HG03521 (cell line): ENCODE measurements at regions not wholly inside any gene's neighbourhood (a gene's known extent, or its start where the extent isn't known, plus 50 kb on each side); places are given as distances from the start of the nearest gene placed in this dataset.
A peak's percentile ranks its signal among the peaks of the same experiment; 100 is the strongest.

Source experiments
- ATAC-seq: cut with Tn5 transposase; IDR thresholded peaks from one replicate; pipeline ENCODE4 v1.9.1; 2021; ENCODE audit warnings: mild to moderate bottlenecking, moderate library complexity; ENCODE audit not compliant: unreplicated experiment

DNA sequence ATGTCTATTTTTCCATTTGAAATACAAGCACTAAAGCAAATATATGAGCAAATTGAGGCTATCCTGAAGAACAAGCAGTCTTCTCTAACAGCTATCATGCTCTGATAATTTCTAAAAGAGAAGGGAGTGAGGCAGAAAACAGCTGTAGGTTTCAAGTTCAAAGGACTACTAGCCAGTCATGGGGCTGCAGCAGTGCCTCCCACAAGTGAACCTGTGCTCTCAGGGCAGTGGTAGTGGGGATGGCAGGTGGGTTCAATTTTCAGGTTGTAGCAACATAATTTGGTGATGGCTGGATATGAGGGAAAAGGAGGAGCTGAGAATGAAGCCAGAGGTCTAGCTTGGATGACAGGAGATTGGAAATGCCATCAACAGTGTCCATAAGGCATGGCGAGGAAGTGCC is 93.5 kb upstream of the ARHGAP20 start:
- ATAC-seq, result no peak

DNA sequence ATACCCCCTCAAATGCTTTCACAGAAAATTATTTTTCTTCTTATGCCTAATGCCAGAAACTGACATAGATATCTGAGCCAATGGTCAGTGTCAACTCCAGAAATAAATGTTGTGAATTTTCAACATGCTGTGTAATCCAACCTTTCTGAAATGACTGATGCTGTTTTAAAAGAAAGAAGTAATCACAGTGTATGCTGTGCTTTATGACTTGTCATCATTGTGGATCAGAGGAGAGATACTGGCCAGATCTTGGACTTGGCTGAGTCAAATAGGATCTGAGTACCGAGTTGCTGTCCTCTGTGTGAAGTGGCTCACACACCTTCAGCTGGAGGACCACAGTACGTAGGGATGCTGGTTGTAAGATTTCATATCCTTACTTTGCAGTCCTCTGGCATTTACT is 89.9 kb upstream of the ARHGAP20 start:
- no peak for ATAC-seq

DNA sequence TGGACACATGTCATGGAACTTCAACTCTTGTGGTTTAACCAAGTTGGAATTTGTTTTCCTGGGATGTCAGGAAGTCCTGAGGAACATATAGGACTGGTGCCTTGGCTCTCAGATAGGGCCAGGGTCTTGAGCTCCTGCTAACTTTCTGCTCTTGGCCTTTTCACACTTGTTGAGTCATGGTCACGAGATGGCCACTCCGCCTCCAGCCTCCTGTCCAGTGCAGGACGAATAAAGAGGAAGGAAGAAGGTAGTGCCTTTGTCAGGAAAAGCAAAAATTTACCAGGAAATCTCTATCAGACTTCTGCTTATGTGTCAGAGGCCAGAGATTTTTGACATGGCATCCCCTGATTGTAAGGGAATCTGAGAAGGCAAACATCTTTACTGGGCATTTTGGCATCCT is 89.1 kb upstream of the ARHGAP20 start:
- ATAC-seq, result no peak

DNA sequence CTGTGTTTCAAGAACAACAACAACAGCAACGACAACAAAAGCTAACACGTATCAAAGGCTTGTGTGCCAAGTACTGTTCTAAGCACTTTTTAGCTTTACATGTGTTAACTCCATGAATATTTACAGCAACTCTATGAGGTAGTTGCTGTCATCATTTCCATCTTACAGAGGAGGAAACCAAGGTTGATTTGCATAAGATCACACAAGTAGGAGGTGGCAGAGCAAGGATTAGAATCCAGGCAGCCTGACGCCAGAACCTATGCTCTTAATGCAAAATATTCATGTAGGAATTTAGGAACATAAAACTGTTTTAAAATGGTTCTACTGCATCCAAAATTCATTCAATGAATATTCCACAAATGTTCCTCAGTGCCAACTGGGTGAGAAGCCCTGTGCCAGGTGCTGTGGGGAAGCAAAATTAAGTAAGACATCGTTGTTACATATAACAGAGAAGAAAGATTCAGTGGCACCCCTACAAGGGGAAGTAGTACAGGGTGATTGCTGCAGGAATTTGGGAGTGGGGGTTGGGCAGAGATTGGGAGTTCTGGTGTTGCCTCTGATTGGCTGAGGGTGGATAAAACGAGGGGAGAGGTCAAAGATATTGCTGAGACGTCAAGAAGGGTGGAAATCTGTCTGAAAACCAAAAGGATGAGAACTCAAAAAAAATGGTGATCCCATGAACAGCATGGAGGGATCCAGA is 86.1 kb upstream of the ARHGAP20 start:
- no peak for ATAC-seq

DNA sequence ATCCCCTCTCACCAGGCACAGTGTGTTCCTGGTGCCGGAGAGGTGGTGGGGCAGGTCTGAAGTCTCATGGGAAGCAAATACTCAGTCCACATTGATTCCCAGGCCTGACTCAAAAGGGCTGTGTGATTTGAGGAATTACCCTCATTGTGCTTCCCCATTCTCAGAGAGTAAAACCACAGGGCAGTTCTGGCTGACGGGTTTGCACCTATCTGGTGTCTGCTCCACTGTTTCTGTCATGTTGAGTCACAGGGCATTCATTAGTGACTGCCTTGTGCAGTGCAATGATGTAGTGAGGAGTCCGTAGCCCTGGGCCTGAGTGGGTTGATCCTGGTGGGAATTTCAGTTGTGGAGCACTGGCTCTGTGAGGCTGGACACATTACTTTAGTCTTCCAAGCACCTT is 85.2 kb upstream of the ARHGAP20 start:
- ATAC-seq, result peak; percentile 76

DNA sequence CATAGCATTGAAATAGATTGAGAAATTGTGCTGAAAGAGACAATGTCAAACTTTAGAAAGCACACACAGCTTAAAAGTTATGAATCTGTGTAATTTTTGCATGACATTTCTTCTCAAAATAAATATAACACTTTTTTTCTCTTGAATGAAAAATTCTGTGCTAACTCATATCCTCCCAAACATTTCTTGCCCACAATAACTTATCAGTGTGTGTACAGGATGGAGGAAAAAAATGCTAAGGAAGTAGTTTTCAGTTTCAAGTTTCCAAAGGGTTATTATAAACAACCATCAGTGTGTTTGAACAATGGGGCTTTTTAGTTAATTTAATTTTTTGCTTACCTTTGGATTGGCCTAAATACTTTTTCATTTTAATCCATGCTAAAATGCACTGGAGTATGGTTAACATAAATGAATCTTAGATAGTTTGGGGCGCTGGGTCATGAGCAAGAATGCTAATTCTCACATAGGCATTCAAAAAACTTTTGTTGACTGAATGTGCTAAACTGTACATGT is 82.9 kb upstream of the ARHGAP20 start:
- no peak for ATAC-seq

DNA sequence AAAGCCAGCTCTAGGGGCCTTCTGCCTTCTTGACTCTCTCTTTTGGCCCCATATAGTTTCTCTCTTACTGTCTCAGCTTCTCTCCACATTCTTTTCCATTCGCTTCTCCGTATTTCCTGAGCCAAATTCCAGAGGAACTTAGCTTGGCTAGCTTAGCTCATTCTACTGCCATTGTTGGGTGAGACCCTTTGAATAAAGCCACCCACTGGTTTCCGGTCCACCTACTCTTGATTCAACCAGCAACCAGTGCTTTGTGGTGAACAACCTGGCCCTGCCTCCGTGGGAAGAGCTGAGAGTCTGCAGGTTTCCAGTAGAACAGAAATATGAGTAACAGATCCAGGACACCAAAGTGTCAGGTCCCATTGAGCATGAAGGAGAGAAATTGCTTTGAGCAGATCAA is 81.3 kb upstream of the ARHGAP20 start:
- ATAC-seq, result no peak

DNA sequence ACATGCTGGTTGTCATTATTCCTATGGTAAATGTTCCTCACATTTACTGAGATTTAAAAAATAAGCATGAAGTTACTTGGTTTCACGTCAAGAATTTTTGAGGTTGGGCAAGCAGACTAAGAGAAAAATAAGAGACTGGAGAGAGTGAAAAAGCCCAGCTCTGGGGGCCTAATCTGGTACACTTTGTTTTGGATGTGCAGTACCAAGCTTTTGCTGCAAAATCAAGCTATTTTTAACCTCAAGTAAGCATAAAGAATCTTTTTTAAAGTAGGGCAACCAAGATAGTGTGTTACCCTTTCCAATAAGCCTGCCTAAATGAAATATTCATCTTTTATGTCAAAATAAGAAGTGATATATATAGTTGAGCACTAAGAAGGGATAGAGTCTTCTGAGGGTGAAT is 79.4 kb upstream of the ARHGAP20 start:
- ATAC-seq, result no peak

DNA sequence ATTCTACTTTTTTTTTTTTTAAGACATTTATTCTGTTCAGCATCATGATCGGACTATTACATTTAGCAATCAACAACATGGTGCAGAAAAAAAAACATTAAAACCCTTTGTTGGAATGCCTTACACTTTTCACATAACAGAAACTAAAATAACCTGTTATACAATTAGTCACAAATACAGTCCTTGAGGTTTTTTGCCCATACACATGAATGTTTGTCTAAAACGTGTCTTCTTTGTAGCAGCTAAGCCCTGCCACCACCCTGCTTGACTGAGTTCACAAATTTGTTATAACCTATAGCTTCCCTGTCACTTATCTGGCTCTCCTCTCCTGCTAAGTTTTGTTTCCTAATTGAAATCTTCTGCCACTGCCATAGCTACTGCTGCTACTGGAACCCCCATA is 75.4 kb upstream of the ARHGAP20 start:
- no peak for ATAC-seq

DNA sequence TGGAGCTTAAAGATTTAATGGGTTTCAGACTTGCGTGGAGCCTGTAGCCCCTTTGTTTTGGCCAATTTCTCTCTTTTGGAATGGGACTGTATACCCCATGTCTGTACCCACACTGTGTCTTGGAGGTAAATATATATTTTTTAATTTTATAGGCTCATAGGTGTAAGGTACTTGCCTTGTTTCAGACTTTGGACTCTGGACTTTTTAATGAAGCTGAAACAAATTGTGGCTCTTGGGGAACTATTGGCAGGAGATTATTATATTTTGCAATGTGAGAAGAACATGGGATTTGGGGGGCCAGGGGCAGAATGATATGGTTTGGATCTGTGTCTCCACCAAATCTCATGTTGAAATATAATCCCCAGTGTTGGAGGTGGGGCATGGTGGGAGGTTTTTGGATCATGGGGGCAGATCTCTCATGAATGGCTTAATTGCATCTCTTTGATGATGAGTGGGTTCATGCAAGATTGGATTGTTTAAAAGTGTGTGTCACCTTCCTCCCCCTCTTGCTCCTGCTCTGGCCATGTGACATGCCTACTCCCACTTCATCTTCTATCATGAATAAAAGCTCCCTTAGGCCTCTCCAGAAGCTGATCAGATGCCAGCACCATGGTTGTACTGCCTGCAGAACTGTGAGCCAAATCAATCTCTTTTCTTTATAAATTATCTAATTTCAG is 74.1 kb upstream of the ARHGAP20 start:
- no peak for ATAC-seq

DNA sequence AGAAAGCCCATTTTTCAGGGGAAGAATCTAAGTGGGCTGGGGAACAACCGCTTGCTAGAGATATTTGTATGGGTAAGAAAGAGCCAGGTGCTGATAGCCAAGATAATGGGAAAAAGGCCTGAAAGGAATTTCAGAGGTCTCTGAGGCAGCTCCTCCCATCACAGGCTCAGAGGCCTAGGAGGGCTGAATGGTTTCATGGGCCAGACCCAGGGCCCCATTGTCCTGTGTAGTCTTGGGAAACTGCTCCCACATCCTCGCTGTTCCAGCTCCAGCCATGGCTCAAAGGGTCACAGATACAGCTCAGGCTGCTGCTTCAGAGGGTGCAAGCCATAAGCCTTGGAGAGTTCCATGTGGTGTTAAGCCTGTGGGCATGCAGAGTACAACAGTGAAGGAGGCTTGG is 73.2 kb upstream of the ARHGAP20 start:
- ATAC-seq, result no peak

DNA sequence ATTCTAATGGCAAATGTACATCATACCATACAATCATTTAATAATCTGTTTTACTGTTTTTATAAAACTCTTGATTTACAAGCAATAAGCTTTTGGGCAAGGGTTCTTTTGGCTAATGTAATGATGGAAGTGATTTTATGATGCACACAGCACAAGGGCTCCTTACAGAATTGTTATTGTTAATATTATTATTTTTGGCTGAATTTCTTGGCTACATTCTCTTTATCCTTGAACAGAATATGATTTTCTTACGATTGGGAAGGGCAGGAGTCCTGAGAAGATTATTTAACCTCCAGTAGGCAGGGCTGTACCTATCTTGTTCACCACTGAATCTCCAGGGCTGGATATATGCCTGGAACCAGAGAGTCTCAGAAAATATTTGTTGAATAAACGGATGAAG is 70.4 kb upstream of the ARHGAP20 start:
- no peak for ATAC-seq

DNA sequence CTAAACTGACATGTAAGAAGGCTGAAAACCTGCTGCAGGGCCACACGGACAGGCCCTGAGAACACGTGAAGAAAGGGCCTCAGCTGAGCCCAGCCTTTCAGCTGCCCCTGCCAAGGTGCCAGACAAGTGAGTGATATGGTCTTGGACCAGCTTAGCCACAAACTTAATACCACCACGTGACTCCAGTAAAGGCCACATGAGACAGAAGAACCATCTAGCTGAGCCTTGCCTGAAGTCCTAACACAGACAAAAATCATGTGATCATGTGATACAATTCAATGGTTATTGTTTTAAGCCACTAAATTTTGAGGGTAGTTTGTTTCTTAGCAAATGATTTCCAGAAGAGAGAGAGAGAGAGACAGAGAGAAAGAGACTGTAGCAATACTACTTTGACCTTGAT is 66.9 kb upstream of the ARHGAP20 start:
- no peak for ATAC-seq

DNA sequence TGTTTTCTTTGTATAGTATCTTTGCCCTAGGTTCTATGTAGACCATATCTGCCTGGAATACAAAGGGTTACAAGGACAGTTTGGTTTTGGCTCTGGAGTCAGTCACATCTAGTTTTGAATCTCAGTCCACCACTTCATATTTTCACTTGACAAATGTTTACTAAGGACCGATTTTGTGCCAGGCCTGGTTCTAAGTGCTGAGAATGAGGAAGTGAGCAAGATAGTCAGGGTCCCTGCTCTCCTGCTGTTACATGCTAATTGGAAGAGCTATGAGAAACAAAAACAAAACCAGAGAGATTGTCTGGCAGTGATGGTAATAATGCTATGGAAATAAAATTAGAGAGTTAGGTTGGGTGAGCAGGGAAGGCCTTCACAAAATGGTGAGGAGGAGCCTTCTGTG is 66.1 kb upstream of the ARHGAP20 start:
- ATAC-seq, result no peak

DNA sequence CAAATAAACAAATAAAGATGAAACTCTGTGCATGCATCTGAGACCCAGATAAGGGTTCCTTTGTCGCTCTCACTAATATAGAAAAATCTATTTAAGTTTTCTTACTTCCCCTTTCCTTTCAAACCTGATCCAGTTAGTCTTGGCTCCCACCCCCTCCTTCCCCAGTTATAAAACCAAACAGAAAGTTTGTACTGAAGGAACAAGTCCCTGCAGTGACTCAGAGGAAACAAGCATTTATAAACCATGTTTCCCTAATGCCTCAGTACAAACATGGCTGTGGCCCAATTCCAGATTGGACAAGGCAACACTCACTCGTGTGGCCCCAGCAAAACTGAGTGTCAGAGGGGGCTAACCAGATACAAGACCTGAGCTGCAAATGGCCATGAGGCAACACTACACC is 65.5 kb upstream of the ARHGAP20 start:
- ATAC-seq, result no peak

DNA sequence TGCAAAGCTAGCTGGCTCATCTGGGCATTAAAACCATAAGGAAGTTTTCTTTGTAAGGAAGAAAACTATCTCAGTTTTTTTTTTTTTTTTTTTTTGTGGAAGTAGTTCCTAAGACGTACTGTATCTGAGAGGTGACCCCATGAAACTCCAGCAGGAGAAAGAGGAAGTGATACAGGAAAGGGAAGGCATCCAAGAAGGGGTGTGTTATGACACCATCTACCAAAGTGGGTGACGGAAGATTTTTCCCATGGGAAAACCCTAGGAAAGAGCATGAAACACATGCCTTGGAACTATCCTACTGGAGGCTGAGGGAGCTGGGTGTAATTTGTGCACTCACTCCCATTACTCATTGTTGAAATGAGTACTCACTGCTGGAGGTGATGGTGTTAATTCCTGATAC is 63.8 kb upstream of the ARHGAP20 start:
- ATAC-seq, result no peak

DNA sequence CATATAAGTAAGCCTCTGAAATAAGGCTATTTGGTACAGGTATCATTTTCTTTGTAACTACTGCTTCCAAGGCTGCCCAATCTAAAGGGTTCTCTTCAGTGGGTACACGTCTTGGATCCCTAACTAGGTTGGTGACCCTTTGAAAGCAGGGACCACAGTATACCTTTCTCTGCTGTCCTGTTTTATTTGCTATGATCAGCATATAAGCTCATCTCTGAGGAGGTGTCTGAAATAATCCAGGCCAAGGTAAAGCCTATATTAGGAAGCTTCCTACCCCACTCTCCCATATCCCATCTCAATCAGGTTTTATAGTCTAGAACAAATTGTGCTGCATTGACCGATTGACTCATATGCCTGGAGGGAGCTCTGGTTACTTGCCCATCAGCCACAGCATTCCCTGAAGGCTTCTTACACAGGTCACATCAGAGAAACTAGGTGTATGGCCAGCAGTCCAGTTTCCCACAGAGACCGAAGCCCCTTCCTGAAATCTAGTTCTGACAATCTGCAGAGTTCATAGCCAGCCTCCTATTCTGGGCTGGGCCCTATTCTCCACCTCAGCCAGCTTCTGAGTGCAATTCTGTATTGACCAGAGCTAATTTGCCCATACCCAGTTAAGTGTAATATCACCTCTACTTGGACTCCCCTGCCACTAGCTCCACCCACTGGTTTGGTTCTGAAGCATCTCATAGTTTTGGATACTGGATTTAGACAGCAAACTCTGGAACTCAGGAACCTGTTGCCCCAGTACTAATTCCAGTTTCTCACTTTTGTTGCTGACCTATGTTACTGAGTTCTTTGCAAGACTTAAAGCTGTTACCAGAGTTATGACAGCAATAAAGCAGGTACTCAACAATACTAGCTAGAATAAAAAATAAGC is 62.1 kb upstream of the ARHGAP20 start:
- no peak for ATAC-seq

DNA sequence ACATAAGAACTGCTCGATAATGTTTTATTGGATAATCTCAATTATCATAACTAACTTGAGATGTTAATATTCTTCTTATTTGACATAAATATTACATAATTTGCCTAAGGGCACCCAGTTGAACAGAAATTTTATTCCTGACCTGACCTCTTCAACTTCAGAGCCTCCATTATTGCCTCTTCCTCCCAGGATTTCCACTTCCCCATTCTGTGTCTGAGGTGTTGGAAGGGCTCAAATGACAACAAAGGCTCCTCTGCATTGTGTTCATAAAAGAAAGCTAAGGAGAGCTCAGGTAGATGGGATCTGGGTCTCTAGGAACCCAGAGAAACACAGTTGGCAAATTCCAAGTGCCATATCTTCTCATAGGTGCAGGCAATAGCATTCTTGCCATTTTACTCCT is 61.2 kb upstream of the ARHGAP20 start:
- ATAC-seq, result no peak

DNA sequence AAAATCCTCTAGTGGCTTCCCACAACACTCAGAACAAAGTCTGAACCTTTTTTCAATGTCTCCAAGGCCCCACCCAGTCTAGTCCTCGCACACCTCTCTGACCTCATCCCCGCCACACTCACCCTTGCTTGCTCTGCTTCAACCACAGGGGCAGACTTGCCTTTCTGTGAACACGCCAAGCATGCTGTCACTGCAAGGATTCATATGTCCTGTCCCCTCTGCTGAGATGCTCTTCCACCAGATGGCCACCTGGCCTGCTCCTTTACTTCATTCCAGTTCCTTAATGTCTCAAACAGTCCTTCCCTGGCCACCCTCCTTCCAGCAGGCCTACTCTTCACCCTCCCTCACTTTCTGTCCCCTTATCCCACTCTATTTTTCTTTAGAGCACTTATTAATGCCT is 60.6 kb upstream of the ARHGAP20 start:
- no peak for ATAC-seq

DNA sequence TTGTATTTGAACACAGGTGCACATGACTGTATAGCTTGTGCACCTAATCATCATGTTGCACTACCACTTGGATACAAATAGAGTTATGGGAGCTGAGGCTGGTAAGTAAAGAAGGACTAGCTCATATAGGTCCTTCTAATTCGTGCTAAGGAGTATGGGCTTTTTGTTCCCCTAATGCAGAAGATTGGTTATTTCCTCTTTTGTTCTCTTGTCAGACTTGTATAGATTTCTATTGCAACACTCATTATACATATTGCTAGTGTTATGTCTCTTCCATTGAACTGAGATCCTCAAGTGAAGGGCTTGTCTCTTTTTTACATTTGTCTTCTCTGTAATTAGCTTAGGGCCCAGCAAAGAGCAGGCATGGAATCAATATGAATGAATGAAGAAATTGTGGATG is 54.1 kb upstream of the ARHGAP20 start:
- ATAC-seq, result no peak

DNA sequence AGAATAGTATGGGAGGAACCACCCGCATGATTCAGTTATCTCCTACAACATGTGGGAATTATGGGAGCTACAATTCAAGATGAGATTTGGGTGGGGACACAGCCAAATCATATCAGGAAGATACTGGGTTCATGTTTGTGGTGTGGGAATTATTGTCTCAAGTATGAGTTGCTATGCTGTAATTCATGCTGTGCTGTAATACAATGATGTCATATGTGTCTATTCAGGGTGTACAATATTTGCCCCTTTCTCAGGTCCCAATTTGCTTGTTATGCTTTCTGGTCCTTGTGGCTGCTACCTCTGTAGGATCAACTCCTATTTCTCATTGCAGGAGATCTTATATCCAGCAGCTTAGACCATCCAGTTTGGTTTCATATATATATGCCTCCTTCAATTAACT is 52.2 kb upstream of the ARHGAP20 start:
- no peak for ATAC-seq
